H1 (cell line): ENCODE measurements at regions not wholly inside any gene's neighbourhood (a gene's known extent, or its start where the extent isn't known, plus 50 kb on each side); places are given as distances from the start of the nearest gene placed in this dataset.

Experiments
- CTCF ChIA-PET: fragments of 300-600 bp; sonication (Branson Sonifier 250); formaldehyde crosslinking; loops from one replicate; lab custom pipeline; 2021; ENCODE audit not compliant: partially characterized antibody; lab: Charles Lee
- POLR2A ChIA-PET: fragments of 300-600 bp; sonication (Branson Sonifier 250); formaldehyde crosslinking; loops from one replicate; lab custom pipeline; 2021; ENCODE audit warnings: inconsistent platforms; ENCODE audit not compliant: partially characterized antibody; lab: Charles Lee
- DNase-seq, 2 experiments: peaks; one replicate each; pipeline versions ENCODE4 v3.0.0 to v3.0.0-alpha.2; 2010 to 2022; ENCODE audit warnings: low spot score in 2 of 2, low read depth in 1 of 2, mixed read lengths in 1 of 2
- FAIRE-seq: peaks from 2 replicates; lab custom pipeline; 2011; peaks lifted over from hg19 to GRCh38; lab: Jason Lieb, UNC
- H2AFZ ChIP-seq: 2 replicates; pipeline ENCODE4 v1.8.1; 2012; ENCODE audit warnings: low read length, inconsistent platforms
- H2AK5ac ChIP-seq: 2 replicates; pipeline ENCODE4 v1.6.1; 2013; ENCODE audit warnings: low read depth, low read length
- H2BK120ac ChIP-seq: replicated peaks from 2 replicates; pipeline ENCODE3; 2013; ENCODE audit warnings: low read depth, low read length, inconsistent platforms
- H2BK12ac ChIP-seq: 2 replicates; pipeline ENCODE4 v1.6.1; 2013; ENCODE audit warnings: low read depth, low read length
- H2BK15ac ChIP-seq: 2 replicates; pipeline ENCODE4 v1.6.1; 2013; ENCODE audit warnings: low read length
- H2BK20ac ChIP-seq: 2 replicates; pipeline ENCODE4 v1.6.1; 2013; ENCODE audit warnings: low read length
- H2BK5ac ChIP-seq: 2 replicates; pipeline ENCODE4 v1.6.1; 2013; ENCODE audit warnings: low read depth, low read length
- H3K14ac ChIP-seq: 2 replicates; pipeline ENCODE4 v1.6.1; 2013; ENCODE audit warnings: inconsistent platforms; ENCODE audit not compliant: insufficient read length
- H3K18ac ChIP-seq: 2 replicates; pipeline ENCODE4 v1.6.1; 2013; ENCODE audit warnings: low read length; ENCODE audit errors: extremely low read depth
- H3K23ac ChIP-seq: 2 replicates; pipeline ENCODE4 v1.6.1; 2013; ENCODE audit warnings: inconsistent platforms; ENCODE audit not compliant: insufficient read length
- H3K23me2 ChIP-seq: 2 replicates; pipeline ENCODE4 v1.6.1; 2013; ENCODE audit warnings: low read depth, low read length
- H3K27ac ChIP-seq: 2 replicates; pipeline ENCODE4 v1.6.1; 2011; ENCODE audit warnings: low read depth, low read length, inconsistent platforms
- H3K27me3 ChIP-seq, 4 experiments: replicated peaks in 1 of 4; 1 replicate in 1 of 4; 2 replicates in 3 of 4; pipeline versions ENCODE4 v1.6.1 to v1.8.1; 2011 to 2013; ENCODE audit warnings: low read length in 3 of 4, mild to moderate bottlenecking in 3 of 4, inconsistent platforms in 2 of 4, mixed read lengths in 2 of 4, moderate library complexity in 1 of 4; ENCODE audit not compliant: control insufficient read depth in 3 of 4, insufficient read depth in 3 of 4; ENCODE audit errors: extremely low read depth in 1 of 4
- H3K36me3 ChIP-seq, 4 experiments: 2 replicates each; pipeline versions ENCODE4 v1.6.1 to v1.8.1; 2011 to 2013; ENCODE audit warnings: mild to moderate bottlenecking in 4 of 4, low read length in 3 of 4, moderate library complexity in 2 of 4, control low read depth in 1 of 4, inconsistent platforms in 1 of 4; ENCODE audit not compliant: insufficient read depth in 4 of 4, control insufficient read depth in 2 of 4
- H3K4ac ChIP-seq: replicated peaks from 2 replicates; pipeline ENCODE3; 2013; ENCODE audit warnings: low read length, low read depth, mixed read lengths, inconsistent platforms; ENCODE audit not compliant: insufficient read length
- H3K4me1 ChIP-seq, 4 experiments: replicated peaks in 1 of 4; 1 replicate in 1 of 4; 2 replicates in 3 of 4; pipeline versions ENCODE4 v1.6.1 to v1.8.1; 2011 to 2013; ENCODE audit warnings: low read length in 3 of 4, inconsistent platforms in 2 of 4, mixed read lengths in 1 of 4; ENCODE audit not compliant: insufficient read depth in 4 of 4, control insufficient read depth in 3 of 4
- H3K4me2 ChIP-seq, 2 experiments: 2 replicates each; pipeline versions ENCODE4 v1.6.1 to v1.8.1; 2011 to 2013; ENCODE audit warnings: low read depth in 2 of 2, low read length in 2 of 2, control low read depth in 1 of 2, inconsistent platforms in 1 of 2, mild to moderate bottlenecking in 1 of 2; ENCODE audit not compliant: insufficient read depth in 1 of 2
- H3K4me3 ChIP-seq, 4 experiments: fragments of 200-600, 300-600 bp in 1 of 4; sonication (generic), shearing (Covaris generic), sonication (Bioruptor Twin) in 1 of 4; 2 replicates each; pipeline versions ENCODE4 v1.5.1 to v1.8.1; 2011 to 2016; ENCODE audit warnings: low read length in 4 of 4, low read depth in 3 of 4, control low read depth in 2 of 4, inconsistent platforms in 2 of 4, mild to moderate bottlenecking in 2 of 4, mixed read lengths in 1 of 4, moderate library complexity in 1 of 4; ENCODE audit not compliant: insufficient read depth in 2 of 4; ENCODE audit errors: extremely low read depth in 1 of 4
- H3K56ac ChIP-seq: replicated peaks from 2 replicates; pipeline ENCODE3; 2013; ENCODE audit warnings: low read depth, mild to moderate bottlenecking, mixed read lengths, low read length, inconsistent platforms; ENCODE audit not compliant: insufficient read length
- H3K79me1 ChIP-seq: 2 replicates; pipeline ENCODE4 v1.6.1; 2013; ENCODE audit warnings: low read depth, low read length, control low read depth
- H3K79me2 ChIP-seq, 2 experiments: 2 replicates each; pipeline versions ENCODE4 v1.6.1 to v1.8.1; 2012 to 2013; ENCODE audit warnings: low read length in 2 of 2, mild to moderate bottlenecking in 2 of 2, inconsistent platforms in 1 of 2; ENCODE audit not compliant: insufficient read depth in 2 of 2, control insufficient read depth in 1 of 2
- H3K9ac ChIP-seq, 4 experiments: replicated peaks in 1 of 4; 1 replicate in 1 of 4; 2 replicates in 3 of 4; pipeline versions ENCODE4 v1.6.1 to v1.8.1; 2011 to 2013; ENCODE audit warnings: low read depth in 3 of 4, low read length in 3 of 4, control low read depth in 2 of 4, mild to moderate bottlenecking in 2 of 4, moderate library complexity in 2 of 4, inconsistent platforms in 1 of 4; ENCODE audit errors: extremely low read depth in 1 of 4
- H3K9me3 ChIP-seq, 2 experiments: 2 replicates each; pipeline versions ENCODE4 v1.6.1 to v1.8.1; 2012 to 2013; ENCODE audit warnings: mild to moderate bottlenecking in 2 of 2, moderate library complexity in 2 of 2, control low read depth in 1 of 2, inconsistent platforms in 1 of 2, low read depth in 1 of 2, low read length in 1 of 2, mixed read lengths in 1 of 2; ENCODE audit not compliant: insufficient read depth in 2 of 2
- H4K20me1 ChIP-seq, 2 experiments: replicated peaks in 1 of 2; 2 replicates each; pipeline versions ENCODE3 to v1.8.1; 2011 to 2013; ENCODE audit warnings: inconsistent platforms in 2 of 2, low read length in 2 of 2, mild to moderate bottlenecking in 1 of 2; ENCODE audit not compliant: insufficient read depth in 2 of 2, control insufficient read depth in 1 of 2
- H4K5ac ChIP-seq: 2 replicates; pipeline ENCODE4 v1.6.1; 2013; ENCODE audit warnings: low read length, low read depth, mixed read lengths, inconsistent platforms; ENCODE audit not compliant: insufficient read length
- H4K8ac ChIP-seq: 2 replicates; pipeline ENCODE4 v1.8.0; 2013; ENCODE audit warnings: mild to moderate bottlenecking, moderate library complexity, low read length, inconsistent platforms; ENCODE audit not compliant: insufficient read depth; ENCODE audit errors: extremely low read depth
- H4K91ac ChIP-seq: replicated peaks from 2 replicates; pipeline ENCODE3; 2013; ENCODE audit warnings: low read length, mixed read lengths, inconsistent platforms; ENCODE audit not compliant: insufficient read length
- CHD1 ChIP-seq: IDR thresholded peaks from 2 replicates; pipeline ENCODE4 v1.6.1; 2012; ENCODE audit warnings: low read depth, low read length, improper control_type of control experiment
- CHD2 ChIP-seq: IDR thresholded peaks from 2 replicates; pipeline ENCODE4 v1.6.1; 2012; ENCODE audit warnings: low read length, improper control_type of control experiment
- POLR2AphosphoS5 ChIP-seq: IDR thresholded peaks from 2 replicates; pipeline ENCODE4 v1.6.1; 2011; ENCODE audit warnings: low read depth, low read length
- WGBS, 2 experiments: shearing (Covaris generic) in 1 of 2; methylation state at CpG; one replicate each; pipeline versions ENCODE4 v1.1.6 to v1.1.7; 2013 to 2015; ENCODE audit warnings: low lambda C conversion rate in 2 of 2, mixed read lengths in 2 of 2, inconsistent platforms in 1 of 2, low coverage in 1 of 2, missing lambda C conversion rate in 1 of 2; ENCODE audit not compliant: insufficient replicate concordance in 2 of 2, insufficient coverage in 1 of 2, insufficient read length in 1 of 2; ENCODE audit errors: extremely low coverage in 1 of 2, missing lambda C conversion rate in 1 of 2; 5-methylcytosine and 5-hydroxymethylcytosine counted together

- DNase-seq (no peak), FAIRE-seq (no peak)
- H3K27ac ChIP-seq = no peak overlapping the region
- H3K18ac ChIP-seq = no peak overlapping the region
- no peaks in the 10 kb centered on the region for H3K79me2 ChIP-seq
- no peak overlapping the region for H3K14ac ChIP-seq
- no peaks in the 10 kb centered on the region for H3K36me3 ChIP-seq
- H3K23ac ChIP-seq = no peak overlapping the region
- no peak overlapping the region for H2AFZ ChIP-seq
- no peaks in the 10 kb centered on the region for H3K27me3 ChIP-seq
- H4K8ac ChIP-seq = no peak overlapping the region
- H2BK120ac ChIP-seq = no peak overlapping the region
- H3K79me1 ChIP-seq = no peaks in the 10 kb centered on the region
- no peak overlapping the region for H2BK12ac ChIP-seq
- WGBS, 2 experiments = 90% methylated on average over 1 of the region's 1 CpG; no CpG with 5 or more reads in 1 of the 2 experiments
- H3K9me3 ChIP-seq = no peaks in the 10 kb centered on the region
- H2BK20ac ChIP-seq = no peak overlapping the region
- no peak overlapping the region for H2AK5ac ChIP-seq
- POLR2A ChIA-PET = no interaction called here
- no peak overlapping the region for H4K5ac ChIP-seq
- no peaks in the 10 kb centered on the region for H3K4me1 ChIP-seq
- H3K9ac ChIP-seq = no peak overlapping the region
- no peak overlapping the region for H2BK5ac ChIP-seq
- H4K91ac ChIP-seq = no peak overlapping the region
- H3K4ac ChIP-seq = no peak overlapping the region
- H4K20me1 ChIP-seq = no peaks in the 10 kb centered on the region
- no peaks in the 10 kb centered on the region for H3K23me2 ChIP-seq
- no peak overlapping the region for H3K56ac ChIP-seq
- H3K4me2 ChIP-seq = no peak overlapping the region
- H3K4me3 ChIP-seq = no peak overlapping the region
- CTCF ChIA-PET = no interaction called here
- H2BK15ac ChIP-seq = no peak overlapping the region
- no peak for TF ChIP-seq CHD2
- no peak for TF ChIP-seq CHD1
- no peak for TF ChIP-seq POLR2AphosphoS5
Observed at GRCh38 chrX:148084611-148085010, 103.5 kb downstream of the FMR1NB start.
